Right lobe of liver (tissue), 6 donors: ENCODE measurements at regions not wholly inside any gene's neighbourhood (a gene's known extent, or its start where the extent isn't known, plus 50 kb on each side); places are given as distances from the start of the nearest gene placed in this dataset.

ENCODE experiments used
- ATAC-seq, 4 donors: fragments of 200-7000 bp; cut with Tn5 transposase; one replicate each; pipeline ENCODE4 v1.9.1; 2020; ENCODE audit warnings: mild to moderate bottlenecking in 4 of 4, moderate library complexity in 4 of 4
- DNase-seq, 3 donors: peaks; one replicate each; pipeline ENCODE4 v3.0.0-alpha.2; 2020
- H3K27ac ChIP-seq, 3 donors: fragments of 200-600 bp; one replicate each; pipeline ENCODE4 v1.8.0; 2022
- H3K27me3 ChIP-seq, 2 donors: fragments of 200-600 bp; one replicate each; pipeline ENCODE4 v1.8.0; 2022
- H3K36me3 ChIP-seq, 4 donors: fragments of 200-600 bp; sonication (generic) in 1 of 4; one replicate each; pipeline versions ENCODE4 v1.5.1 to v1.8.0; 2017 to 2022; ENCODE audit warnings: control low read depth in 1 of 4
- H3K4me1 ChIP-seq, 4 donors: fragments of 200-600 bp; sonication (generic) in 1 of 4; one replicate each; pipeline versions ENCODE4 v1.5.1 to v1.8.0; 2017 to 2022; ENCODE audit warnings: control low read depth in 1 of 4
- H3K4me3 ChIP-seq, 3 donors: fragments of 200-600 bp; one replicate each; pipeline ENCODE4 v1.8.0; 2022
- H3K9me3 ChIP-seq, 4 donors: fragments of 200-600 bp; sonication (generic) in 1 of 4; one replicate each; pipeline versions ENCODE4 v1.5.1 to v1.8.0; 2017 to 2022; ENCODE audit warnings: control low read depth in 1 of 4
- POLR2A ChIP-seq: fragments of 450-650 bp; IDR thresholded peaks from one replicate; pipeline ENCODE4 v1.6.1; 2017; ENCODE audit warnings: antibody characterized with exemption, mild to moderate bottlenecking
- WGBS: methylation state at CpG from one replicate; pipeline ENCODE4 v1.1.6; 2018; ENCODE audit warnings: low coverage, low lambda C conversion rate; ENCODE audit not compliant: insufficient coverage; ENCODE audit errors: missing lambda C conversion rate; 5-methylcytosine and 5-hydroxymethylcytosine counted together
- intact Hi-C, 2 donors: fragments of 100-400 bp; cut with DNase I; formaldehyde crosslinking; loops; one replicate each; pipeline versions ENCODE4 v1.11.2 to v1.14.1; 2022
- TF ChIP-seq, protein P1 (sequence below), 4 donors: fragments of 200-600 bp in 3 of 4; fragments of 450-650 bp in 1 of 4; IDR thresholded peaks; one replicate each; pipeline versions ENCODE4 v1.5.1 to v1.8.0; 2016 to 2022; ENCODE audit warnings: antibody characterized with exemption in 4 of 4, mild to moderate bottlenecking in 2 of 4
- donor health status: DM: no; HTN: yes; CAD: no.
- donor health status: DM: no; HTN: no; CAD: no.
- donor health status: DM: no; HTN: no; CAD: no.
- donor health status: DM: no; HTN: yes; CAD: no.
- donor health status: DM: no; HTN: yes; CAD: no.

DNA sequence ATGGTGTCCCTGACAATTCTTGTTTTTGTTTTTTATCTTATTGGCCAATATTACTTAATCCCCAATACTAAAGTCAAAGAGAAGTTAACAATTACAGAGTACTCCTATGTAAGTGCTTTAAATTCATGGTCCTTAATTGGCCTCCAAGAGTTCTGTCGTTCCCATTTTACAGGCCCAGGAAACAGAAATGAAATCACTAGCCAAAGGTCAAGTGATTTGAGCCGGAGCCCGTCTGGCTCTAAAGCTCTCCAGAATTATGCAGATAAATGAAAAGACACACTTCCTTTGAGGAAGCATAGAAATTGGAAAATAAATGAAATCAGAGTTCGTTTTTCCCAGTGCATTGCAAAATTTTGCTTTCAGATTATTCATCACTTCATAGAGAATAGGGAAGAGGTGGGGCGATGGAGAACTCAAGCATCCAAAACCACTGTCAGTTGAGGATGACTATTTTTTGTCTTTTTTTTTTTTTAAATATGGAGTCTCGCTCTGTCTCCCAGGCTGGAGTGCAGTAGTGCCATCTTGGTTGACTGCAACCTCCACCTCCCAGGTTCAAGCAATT lies 78.5 kb downstream of the MAP1LC3B2 start:
- TF ChIP-seq POLR2A, result no peak
- TF ChIP-seq, protein P1, sequence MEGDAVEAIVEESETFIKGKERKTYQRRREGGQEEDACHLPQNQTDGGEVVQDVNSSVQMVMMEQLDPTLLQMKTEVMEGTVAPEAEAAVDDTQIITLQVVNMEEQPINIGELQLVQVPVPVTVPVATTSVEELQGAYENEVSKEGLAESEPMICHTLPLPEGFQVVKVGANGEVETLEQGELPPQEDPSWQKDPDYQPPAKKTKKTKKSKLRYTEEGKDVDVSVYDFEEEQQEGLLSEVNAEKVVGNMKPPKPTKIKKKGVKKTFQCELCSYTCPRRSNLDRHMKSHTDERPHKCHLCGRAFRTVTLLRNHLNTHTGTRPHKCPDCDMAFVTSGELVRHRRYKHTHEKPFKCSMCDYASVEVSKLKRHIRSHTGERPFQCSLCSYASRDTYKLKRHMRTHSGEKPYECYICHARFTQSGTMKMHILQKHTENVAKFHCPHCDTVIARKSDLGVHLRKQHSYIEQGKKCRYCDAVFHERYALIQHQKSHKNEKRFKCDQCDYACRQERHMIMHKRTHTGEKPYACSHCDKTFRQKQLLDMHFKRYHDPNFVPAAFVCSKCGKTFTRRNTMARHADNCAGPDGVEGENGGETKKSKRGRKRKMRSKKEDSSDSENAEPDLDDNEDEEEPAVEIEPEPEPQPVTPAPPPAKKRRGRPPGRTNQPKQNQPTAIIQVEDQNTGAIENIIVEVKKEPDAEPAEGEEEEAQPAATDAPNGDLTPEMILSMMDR (IDR thresholded peaks at IDR 0.05), result no peak
- peaks cover 0 to 31% (median 14%) of the 10 kb centered on the region in 4 donors for H3K4me1 ChIP-seq
- 19% methylated on average over 5 of the region's 6 CpGs for WGBS
- no peaks in the 10 kb centered on the region for H3K36me3 ChIP-seq
- no peaks in the 10 kb centered on the region for H3K9me3 ChIP-seq
- peak overlapping the region in 2 of 3 donors; percentile 28 to 41 for H3K27ac ChIP-seq
- no peak for DNase-seq
- ATAC-seq, result peak in 3 of 4 donors; percentile 10 to 39 (median 29)
- H3K27me3 ChIP-seq, result no peaks in the 10 kb centered on the region
- no peak overlapping the region for H3K4me3 ChIP-seq
- intact Hi-C loops, result no loop called here

DNA sequence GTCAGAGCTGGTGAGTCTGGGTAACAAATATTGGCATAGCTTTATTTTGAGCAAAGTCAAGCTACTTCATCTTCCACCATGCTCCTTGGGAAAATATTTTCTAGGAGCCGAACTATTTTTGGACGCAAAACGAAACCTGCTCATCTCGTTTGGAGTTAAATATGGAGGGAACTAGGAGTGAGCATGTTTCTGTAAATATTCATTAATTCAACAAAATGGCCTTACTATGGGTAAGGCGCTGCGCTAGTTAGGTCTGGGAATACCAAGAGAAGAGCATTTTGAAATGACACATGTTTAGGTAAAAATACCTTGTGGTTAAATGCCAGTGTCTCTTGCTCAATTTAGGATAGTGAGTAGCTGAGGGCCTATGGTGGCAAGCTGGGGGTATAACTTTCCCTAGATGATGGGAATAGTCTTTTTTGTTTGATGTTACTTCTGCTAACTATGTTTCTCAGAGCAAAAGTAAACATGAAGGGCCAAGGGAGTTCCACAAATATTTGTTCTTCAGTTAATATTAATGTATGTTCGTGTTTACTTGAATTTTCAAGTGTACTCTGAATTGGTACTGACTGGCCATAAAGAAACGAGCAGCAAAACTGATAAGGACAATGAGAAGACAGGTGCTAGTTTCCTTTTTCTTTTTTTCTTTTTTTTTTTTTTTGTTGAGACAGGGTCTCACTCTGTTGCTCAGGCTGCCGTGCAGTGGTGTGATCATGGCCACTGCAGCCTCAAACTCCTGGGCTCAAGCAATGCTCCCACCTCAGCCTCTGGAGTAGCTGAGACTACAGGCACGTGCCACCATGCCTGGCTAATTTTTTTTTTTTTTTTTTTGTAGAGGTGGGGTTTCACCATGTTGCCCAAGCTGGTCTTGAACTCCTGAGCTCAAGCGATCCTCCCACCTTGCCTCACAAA lies 77.7 kb downstream of the MAP1LC3B2 start:
- intact Hi-C loops, result no loop called here
- 36% methylated on average over 11 of the region's 11 CpGs for WGBS
- Histone ChIP-seq H3K27me3 (no peaks in the 10 kb centered on the region), H3K9me3 (no peaks in the 10 kb centered on the region), H3K4me1 (peaks cover 0 to 31% (median 13%) of the 10 kb centered on the region in 4 donors), H3K27ac (peak overlapping the region in 2 of 3 donors; percentile 32 to 59), H3K36me3 (no peaks in the 10 kb centered on the region), H3K4me3 (no peak overlapping the region)
- TF ChIP-seq POLR2A, result no peak
- TF ChIP-seq, protein P1 (IDR thresholded peaks at IDR 0.05), result no peak
- ATAC-seq (peak; percentile 72 to 89 (median 79)), DNase-seq (no peak)

DNA sequence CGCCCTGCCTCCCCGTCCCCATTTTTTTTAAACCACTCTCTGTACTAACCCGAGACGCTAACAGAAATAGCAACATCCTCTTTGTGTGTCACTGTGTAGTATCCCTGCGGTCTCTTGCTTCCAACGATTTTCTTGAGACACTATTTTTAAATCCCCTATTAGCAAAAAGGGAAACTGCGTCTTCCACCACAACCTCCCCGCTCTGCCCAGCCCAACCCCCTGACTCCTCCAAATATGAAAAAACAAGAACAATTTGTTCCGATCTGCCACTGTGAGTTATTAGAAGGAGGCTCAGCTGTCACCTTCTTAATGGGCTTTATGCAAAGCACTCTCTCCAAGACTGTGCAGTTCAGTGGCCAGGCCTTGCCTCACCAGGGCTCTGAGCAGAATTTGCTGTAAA lies 76.3 kb downstream of the MAP1LC3B2 start:
- 66% methylated on average over 9 of the region's 9 CpGs for WGBS
- no peaks in the 10 kb centered on the region for H3K27me3 ChIP-seq
- H3K36me3 ChIP-seq, result no peaks in the 10 kb centered on the region
- ATAC-seq, result peak in 1 of 4 donors; percentile 5
- H3K9me3 ChIP-seq, result no peaks in the 10 kb centered on the region
- no peak for DNase-seq
- intact Hi-C loops, result no loop called here
- H3K4me3 ChIP-seq, result no peak overlapping the region
- no peak overlapping the region for H3K27ac ChIP-seq
- TF ChIP-seq, protein P1 (IDR thresholded peaks at IDR 0.05), result no peak
- no peak for TF ChIP-seq POLR2A
- H3K4me1 ChIP-seq, result peaks cover 0 to 31% (median 12%) of the 10 kb centered on the region in 4 donors

DNA sequence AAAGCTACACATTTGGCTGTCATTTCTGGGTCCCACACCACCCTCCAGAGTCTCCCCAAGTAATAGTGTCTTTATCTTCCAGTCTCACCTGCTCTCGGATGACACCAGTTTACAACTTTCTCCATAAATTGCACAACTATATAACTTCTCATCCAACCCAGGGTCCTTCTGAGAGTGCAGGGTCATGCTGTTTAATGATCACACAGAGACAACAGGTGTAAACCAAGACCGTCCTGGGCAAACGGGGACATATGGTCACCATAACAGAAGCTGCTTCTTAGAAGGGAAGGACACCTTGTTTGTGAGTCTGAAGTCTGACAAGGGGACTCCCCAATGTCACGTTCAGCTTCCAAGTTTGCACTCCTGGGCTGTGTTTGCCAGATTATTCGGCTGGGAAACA lies 74.3 kb downstream of the MAP1LC3B2 start:
- TF ChIP-seq, protein P1 (IDR thresholded peaks at IDR 0.05), result no peak
- no peak for TF ChIP-seq POLR2A
- Histone ChIP-seq H3K36me3 (no peaks in the 10 kb centered on the region), H3K27me3 (no peaks in the 10 kb centered on the region), H3K4me3 (no peak overlapping the region), H3K9me3 (no peaks in the 10 kb centered on the region), H3K4me1 (peaks cover 0 to 34% (median 12%) of the 10 kb centered on the region in 4 donors), H3K27ac (no peak overlapping the region)
- ATAC-seq (peak in 3 of 4 donors; percentile 6 to 25 (median 6)), DNase-seq (no peak)
- intact Hi-C loops, result no loop called here
- WGBS, result 27% methylated on average over 5 of the region's 5 CpGs
